GM23338 (cell line): ENCODE measurements at regions not wholly inside any gene's neighbourhood (a gene's known extent, or its start where the extent isn't known, plus 50 kb on each side); places are given as distances from the start of the nearest gene placed in this dataset.
A peak's percentile ranks its signal among the peaks of the same experiment; 100 is the strongest.

ENCODE experiments used
- ATAC-seq: fragments of 200-7000 bp; cut with Tn5 transposase; 3 replicates; pipeline ENCODE4 v1.9.1; 2020
- DNase-seq: peaks from one replicate; pipeline ENCODE4 v3.0.0-alpha.2; 2015; ENCODE audit warnings: low spot score
- H2AFZ ChIP-seq: fragments of 200-600 bp; sonication (generic); 2 replicates; pipeline ENCODE4 v1.8.0; 2016; ENCODE audit warnings: antibody characterized with exemption, mild to moderate bottlenecking, moderate library complexity
- H3F3A ChIP-seq: fragments of 200-600 bp; sonication (generic); replicated peaks from 2 replicates; pipeline ENCODE4 v1.8.0; 2017; ENCODE audit warnings: antibody characterized with exemption, mixed run types, low read depth
- H3K27ac ChIP-seq: fragments of 200-600 bp; sonication (generic); 2 replicates; pipeline ENCODE4 v1.6.1; 2016; ENCODE audit warnings: low read depth
- H3K27me3 ChIP-seq: fragments of 200-600 bp; sonication (generic); 2 replicates; pipeline ENCODE4 v1.8.0; 2016; ENCODE audit warnings: mild to moderate bottlenecking, mixed run types, moderate library complexity; ENCODE audit not compliant: insufficient read depth
- H3K36me3 ChIP-seq: fragments of 200-600 bp; sonication (generic); 2 replicates; pipeline ENCODE4 v1.8.0; 2016; ENCODE audit warnings: mild to moderate bottlenecking; ENCODE audit not compliant: insufficient read depth
- H3K4me1 ChIP-seq: fragments of 200-600 bp; sonication (generic); 2 replicates; pipeline ENCODE4 v1.8.0; 2016; ENCODE audit warnings: mild to moderate bottlenecking, moderate library complexity; ENCODE audit not compliant: insufficient read depth
- H3K4me2 ChIP-seq: fragments of 200-600 bp; sonication (generic); 2 replicates; pipeline ENCODE4 v1.7.1; 2017; ENCODE audit warnings: mixed run types
- H3K4me3 ChIP-seq: fragments of 200-600 bp; sonication (generic); 2 replicates; pipeline ENCODE4 v1.6.1; 2016; ENCODE audit warnings: mixed run types
- H3K79me2 ChIP-seq: fragments of 200-600 bp; sonication (generic); replicated peaks from 2 replicates; pipeline ENCODE4 v1.8.0; 2017; ENCODE audit warnings: mild to moderate bottlenecking; ENCODE audit not compliant: insufficient read depth
- H3K9me2 ChIP-seq: fragments of 200-600 bp; sonication (generic); 2 replicates; pipeline ENCODE4 v1.8.0; 2017; ENCODE audit not compliant: insufficient read depth
- H4K20me1 ChIP-seq: fragments of 200-600 bp; sonication (generic); replicated peaks from 2 replicates; pipeline ENCODE4 v1.8.0; 2017; ENCODE audit warnings: mild to moderate bottlenecking; ENCODE audit not compliant: insufficient read depth
- H3K27ac Mint-ChIP-seq: 2 replicates; pipeline ENCODE4 v1.8.0; 2020; ENCODE audit warnings: inconsistent platforms, mild to moderate bottlenecking, moderate library complexity, mixed read lengths
- H3K27me3 Mint-ChIP-seq: 3 replicates; pipeline ENCODE4 v1.8.0; 2022; ENCODE audit warnings: low read depth, mild to moderate bottlenecking, moderate library complexity, mixed read lengths, inconsistent platforms; ENCODE audit not compliant: insufficient read depth, poor library complexity
- H3K36me3 Mint-ChIP-seq: 3 replicates; pipeline ENCODE4 v1.8.0; 2021; ENCODE audit warnings: low read depth, mild to moderate bottlenecking, inconsistent platforms, moderate library complexity, mixed read lengths
- H3K4me1 Mint-ChIP-seq: 3 replicates; pipeline ENCODE4 v1.8.0; 2020; ENCODE audit warnings: mild to moderate bottlenecking, inconsistent platforms, mixed read lengths
- H3K4me3 Mint-ChIP-seq: 3 replicates; pipeline ENCODE4 v1.8.0; 2021; ENCODE audit warnings: moderate library complexity, mild to moderate bottlenecking, inconsistent platforms, mixed read lengths
- H3K9me3 Mint-ChIP-seq: 3 replicates; pipeline ENCODE4 v1.8.0; 2020; ENCODE audit warnings: moderate library complexity, mild to moderate bottlenecking, inconsistent platforms, mixed read lengths
- CREB1 ChIP-seq: fragments of 250-450 bp; sonication (Bioruptor Pico); IDR thresholded peaks from 2 replicates; pipeline ENCODE4 v1.5.0; 2020; ENCODE audit warnings: low read depth, mild to moderate bottlenecking, moderate library complexity
- CTCF ChIP-seq, 2 experiments: fragments of 200-600 bp in 1 of 2; sonication (generic) in 1 of 2; conservative IDR thresholded peaks; 2 replicates each; pipeline versions ENCODE4 v1.5.1 to v1.6.1; 2016 to 2017; ENCODE audit warnings: antibody characterized with exemption in 2 of 2, low read depth in 2 of 2, mild to moderate bottlenecking in 2 of 2, moderate library complexity in 1 of 2
- ETS1 ChIP-seq: IDR thresholded peaks from 2 replicates; pipeline ENCODE4 v1.6.1; 2016; ENCODE audit warnings: antibody characterized with exemption
- EZH2 ChIP-seq: fragments of 200-600 bp; sonication (generic); IDR thresholded peaks from one replicate; pipeline ENCODE4 v1.8.0; 2017; ENCODE audit warnings: antibody characterized with exemption, mild to moderate bottlenecking, low read depth; ENCODE audit not compliant: unreplicated experiment
- EZH2phosphoT487 ChIP-seq: fragments of 200-600 bp; sonication (generic); IDR thresholded peaks from one replicate; pipeline ENCODE4 v1.8.1; 2018; ENCODE audit warnings: antibody characterized with exemption; ENCODE audit not compliant: unreplicated experiment
- JUNB ChIP-seq: IDR thresholded peaks from one replicate; pipeline ENCODE4 v1.6.1; 2016; ENCODE audit warnings: antibody characterized with exemption; ENCODE audit not compliant: unreplicated experiment
- NANOG ChIP-seq: IDR thresholded peaks from 2 replicates; pipeline ENCODE4 v1.6.1; 2016; ENCODE audit warnings: antibody characterized with exemption, borderline replicate concordance
- POLR2AphosphoS5 ChIP-seq: IDR thresholded peaks from 2 replicates; pipeline ENCODE4 v1.6.1; 2016; ENCODE audit warnings: antibody characterized with exemption, low read depth
- STAT1 ChIP-seq: IDR thresholded peaks from one replicate; pipeline ENCODE4 v1.6.1; 2016; ENCODE audit warnings: antibody characterized with exemption; ENCODE audit not compliant: unreplicated experiment
- ZNF114 ChIP-seq: fragments of 250-450 bp; sonication (Bioruptor Pico); IDR thresholded peaks from 2 replicates; pipeline ENCODE4 v1.5.0; 2020; ENCODE audit warnings: mild to moderate bottlenecking, moderate library complexity
- ZNF462 ChIP-seq: fragments of 250-450 bp; sonication (Bioruptor Pico); IDR thresholded peaks from 2 replicates; pipeline ENCODE4 v1.5.0; 2020; ENCODE audit warnings: mild to moderate bottlenecking, moderate library complexity

GRCh38 chr1:25039229-25039628 lies 109.2 kb upstream of the RUNX3 start:
- Histone ChIP-seq H3K4me2 (no peak overlapping the region), H3K4me3 (no peak overlapping the region), H4K20me1 (no peaks in the 10 kb centered on the region; the same call in 1 of the 2 replicates), H2AFZ (no peak overlapping the region), H3K36me3 (no peaks in the 10 kb centered on the region), H3K79me2 (no peaks in the 10 kb centered on the region), H3K27ac (no peak overlapping the region), H3K4me1 (no peaks in the 10 kb centered on the region), H3K27me3 (no peaks in the 10 kb centered on the region), H3K9me2 (no peaks in the 10 kb centered on the region), H3F3A (no peaks in the 10 kb centered on the region)
- Mint-ChIP-seq H3K9me3 (no peaks in the 10 kb centered on the region; the same call in 2 of the 3 replicates), H3K27ac (no peak overlapping the region), H3K4me3 (no peak overlapping the region), H3K4me1 (no peaks in the 10 kb centered on the region), H3K36me3 (no peaks in the 10 kb centered on the region), H3K27me3 (peaks cover 2% of the 10 kb centered on the region)
- DNase-seq (no peak), ATAC-seq (no peak)
- TF ChIP-seq ETS1, result no peak
- TF ChIP-seq CREB1 (CRISPR knock-in tag), result no peak
- no peak for TF ChIP-seq POLR2AphosphoS5
- peak; percentile 26 to 35; a peak in 3 of 4 replicates for TF ChIP-seq CTCF (conservative IDR thresholded peaks at IDR 0.05; ENCODE audit: low read depth in 2 of 2)
- no peak for TF ChIP-seq NANOG

GRCh38 chr1:25038699-25039098 lies 108.6 kb upstream of the RUNX3 start:
- no peak for DNase-seq
- H3K4me3 Mint-ChIP-seq, result no peak overlapping the region
- Histone ChIP-seq H3K36me3 (no peaks in the 10 kb centered on the region), H3F3A (no peaks in the 10 kb centered on the region), H3K4me3 (no peak overlapping the region), H3K4me1 (no peaks in the 10 kb centered on the region), H3K27me3 (no peaks in the 10 kb centered on the region), H3K27ac (no peak overlapping the region), H3K4me2 (no peak overlapping the region), H2AFZ (no peak overlapping the region), H3K9me2 (no peaks in the 10 kb centered on the region), H3K79me2 (no peaks in the 10 kb centered on the region), H4K20me1 (no peaks in the 10 kb centered on the region; the same call in 1 of the 2 replicates)
- H3K9me3 Mint-ChIP-seq, result no peaks in the 10 kb centered on the region
- peaks cover 2% of the 10 kb centered on the region for H3K27me3 Mint-ChIP-seq
- no peak overlapping the region for H3K27ac Mint-ChIP-seq
- H3K36me3 Mint-ChIP-seq, result no peaks in the 10 kb centered on the region
- no peaks in the 10 kb centered on the region for H3K4me1 Mint-ChIP-seq
- ATAC-seq, result no peak
- TF ChIP-seq ZNF462 (CRISPR knock-in tag), result no peak
- no peak for TF ChIP-seq ETS1
- no peak for TF ChIP-seq CREB1 (CRISPR knock-in tag)
- TF ChIP-seq NANOG, result no peak
- TF ChIP-seq ZNF114 (CRISPR knock-in tag), result no peak
- TF ChIP-seq STAT1, result no peak
- TF ChIP-seq EZH2phosphoT487, result no peak
- TF ChIP-seq JUNB, result no peak
- no peak for TF ChIP-seq EZH2
